Hippocampal formation (tissue), 2 donors: ENCODE measurements at regions not wholly inside any gene's neighbourhood (a gene's known extent, or its start where the extent isn't known, plus 50 kb on each side); places are given as distances from the start of the nearest gene placed in this dataset.

Experiments used
- DNase-seq, 2 donors: peaks; one replicate each; lab custom pipeline; 2025; lab: John Stamatoyannopoulos, UW

- DNase-seq = no peak
Measured at GRCh38 chr12:76707772-76708171, 56.1 kb upstream of the ZDHHC17 start.

DNA sequence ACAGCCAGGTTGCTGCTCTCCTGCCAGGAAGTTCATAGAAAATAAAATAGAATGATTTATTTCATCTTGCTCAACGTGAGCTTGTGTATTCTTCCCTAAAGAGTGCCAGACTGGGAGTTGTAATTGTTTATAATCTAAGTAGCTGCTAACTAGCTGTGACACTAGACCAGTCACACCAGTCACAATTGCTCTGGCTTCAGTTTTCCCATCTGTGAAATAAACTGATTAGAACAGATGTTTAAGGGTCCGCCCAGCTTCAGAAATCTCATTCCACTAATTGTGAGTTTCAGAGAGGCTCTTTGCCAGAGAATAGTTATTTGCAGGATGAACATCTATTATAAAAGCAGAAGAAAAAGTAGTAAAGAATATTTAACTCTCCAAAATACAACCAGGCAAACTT, 55.6 kb upstream of the ZDHHC17 start:
- DNase-seq = no peak

GRCh38 chr12:76711241-76711640, 52.7 kb upstream of the ZDHHC17 start:
- no peak for DNase-seq

- DNase-seq = no peak
Measured at GRCh38 chr12:76713130-76713529, 50.8 kb upstream of the ZDHHC17 start.

- DNase-seq = no peak
Measured at GRCh38 chr12:76713986-76714385, 49.9 kb upstream of the ZDHHC17 start.
